EH (cell line): ENCODE measurements at regions not wholly inside any gene's neighbourhood (a gene's known extent, or its start where the extent isn't known, plus 50 kb on each side); places are given as distances from the start of the nearest gene placed in this dataset.

Experiments used
- DNase-seq: peaks from one replicate; pipeline ENCODE4 v3.0.0-alpha.2; 2015; ENCODE audit warnings: low read depth

DNA sequence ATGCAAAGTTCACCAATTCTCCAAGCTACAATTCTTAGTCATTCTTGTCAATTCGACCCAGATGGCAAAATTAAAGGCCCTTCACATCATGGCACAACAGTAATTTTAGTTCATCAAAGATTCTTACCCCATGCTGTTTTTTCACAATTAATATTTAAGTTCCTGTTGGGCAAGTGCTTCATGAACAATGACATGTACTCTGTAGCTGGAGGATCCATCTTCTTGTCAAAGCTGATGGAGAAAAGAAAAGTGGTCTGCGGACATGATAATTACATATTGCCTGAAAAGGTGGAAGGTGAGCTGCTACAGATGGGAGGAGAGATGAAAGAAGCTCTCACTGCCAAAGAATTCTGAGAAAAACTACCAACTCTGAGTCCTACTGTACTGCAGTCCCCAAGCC is 1370.3 kb upstream of the SLC10A2 start:
- no peak for DNase-seq

DNA sequence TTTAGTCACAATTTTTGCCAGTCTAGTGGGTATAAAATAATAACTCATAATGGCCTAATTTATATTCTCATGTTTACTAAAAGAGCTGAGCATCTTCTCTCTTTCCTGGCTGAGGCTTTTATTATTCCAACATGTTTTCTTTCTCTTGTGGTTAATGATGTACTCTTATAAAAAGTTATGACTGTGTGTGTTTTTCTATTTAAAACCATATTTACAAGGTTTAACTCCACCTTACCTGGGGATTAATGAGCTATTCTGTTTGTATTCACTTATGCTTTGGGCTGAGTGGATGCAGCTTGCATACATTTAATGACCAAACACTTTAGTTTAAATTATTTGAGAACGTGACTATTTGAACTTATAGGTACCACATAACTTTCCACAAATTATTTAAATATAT is 1365.7 kb upstream of the SLC10A2 start:
- DNase-seq = no peak

DNA sequence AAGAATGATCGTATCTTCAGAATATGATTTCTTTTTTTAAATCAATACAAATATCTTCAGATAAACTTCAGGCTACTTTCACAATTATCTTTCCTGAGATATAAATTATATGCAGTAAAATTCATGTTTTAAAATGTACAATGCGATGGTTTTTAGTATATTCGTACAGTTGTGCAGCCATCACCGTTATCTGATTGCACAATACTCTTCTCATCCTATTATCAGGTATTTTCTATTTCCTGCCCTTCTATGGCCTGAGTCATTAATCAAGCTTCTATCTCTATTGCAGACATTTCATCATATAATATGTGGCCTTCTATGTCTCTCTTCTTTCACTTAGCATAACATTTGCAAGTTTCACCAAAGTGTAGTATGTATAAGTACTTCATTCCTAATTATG is 1360.2 kb upstream of the SLC10A2 start:
- DNase-seq = no peak

DNA sequence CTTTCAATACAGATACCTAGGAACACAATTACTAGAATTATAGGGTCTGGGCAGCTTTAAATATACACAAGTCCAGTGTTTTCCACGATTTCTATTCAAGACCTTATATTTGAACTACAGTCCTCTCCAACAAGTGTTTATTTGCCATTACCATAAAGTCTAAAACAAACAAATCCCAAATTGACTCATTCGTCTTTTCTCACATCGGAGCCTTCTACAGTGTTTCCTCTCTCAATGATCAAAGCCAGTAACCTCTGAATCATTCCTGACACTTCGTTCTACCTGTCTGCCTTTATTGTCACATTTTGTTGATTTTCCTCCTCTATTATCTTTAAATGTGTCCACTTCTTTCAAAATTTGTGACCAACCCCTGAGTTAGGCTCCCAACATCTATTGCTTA is 1356.5 kb upstream of the SLC10A2 start:
- no peak for DNase-seq

DNA sequence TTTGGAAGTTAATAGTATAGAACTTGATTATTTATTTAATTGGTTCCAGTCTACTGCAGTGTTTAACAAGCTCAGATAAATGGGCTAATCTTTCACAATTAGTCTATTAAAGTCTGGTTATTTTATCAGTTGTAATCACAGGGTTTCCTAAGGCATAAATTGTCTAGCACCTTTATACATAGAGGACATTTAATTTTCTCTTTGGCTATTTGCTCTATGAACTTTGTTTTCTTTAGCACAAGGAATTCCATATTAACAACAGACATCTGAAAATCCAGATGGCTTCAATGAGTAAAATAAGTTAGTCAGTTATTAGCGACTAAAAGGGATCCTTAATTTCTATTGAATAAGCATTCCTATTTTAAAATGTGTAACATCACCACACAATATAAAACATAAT is 1350.8 kb upstream of the SLC10A2 start:
- no peak for DNase-seq

DNA sequence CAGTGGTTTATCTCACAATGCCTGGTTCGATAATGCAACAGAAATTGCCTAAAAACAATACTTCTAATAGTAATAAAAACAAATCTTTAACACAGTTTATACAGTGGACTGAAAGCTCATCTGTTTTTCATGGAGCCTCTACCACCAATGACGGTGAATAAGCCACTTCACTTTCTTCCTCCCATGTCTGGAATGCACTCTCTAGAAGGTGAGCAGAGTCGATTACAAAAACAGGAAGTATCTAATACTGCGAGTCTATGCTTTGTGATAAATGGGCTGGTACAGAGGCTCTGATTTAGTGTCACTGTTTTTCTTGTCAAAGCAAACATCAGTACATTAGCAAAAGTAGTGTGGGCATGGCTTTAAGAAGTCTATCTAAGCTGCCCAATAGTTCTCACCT is 1348.6 kb upstream of the SLC10A2 start:
- no peak for DNase-seq

DNA sequence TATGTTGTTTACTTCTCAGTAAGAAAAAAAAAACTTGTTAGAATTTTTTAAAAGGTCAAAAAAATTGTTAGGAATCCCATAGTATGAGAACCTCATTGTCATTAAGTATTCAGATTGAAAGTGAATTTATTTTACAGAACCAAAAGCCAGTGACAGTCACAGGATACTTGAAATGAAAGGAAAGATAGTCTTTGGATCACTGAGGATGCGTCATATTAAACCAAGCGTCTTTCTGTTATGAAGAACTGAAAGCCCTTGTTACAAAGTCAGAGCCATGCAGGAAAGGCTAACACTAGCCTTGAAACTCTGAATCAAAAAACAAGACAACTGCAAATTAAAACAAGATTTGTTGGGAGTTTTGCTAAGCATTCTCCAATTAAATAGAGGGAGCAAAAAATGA is 1348.0 kb upstream of the SLC10A2 start:
- no peak for DNase-seq

DNA sequence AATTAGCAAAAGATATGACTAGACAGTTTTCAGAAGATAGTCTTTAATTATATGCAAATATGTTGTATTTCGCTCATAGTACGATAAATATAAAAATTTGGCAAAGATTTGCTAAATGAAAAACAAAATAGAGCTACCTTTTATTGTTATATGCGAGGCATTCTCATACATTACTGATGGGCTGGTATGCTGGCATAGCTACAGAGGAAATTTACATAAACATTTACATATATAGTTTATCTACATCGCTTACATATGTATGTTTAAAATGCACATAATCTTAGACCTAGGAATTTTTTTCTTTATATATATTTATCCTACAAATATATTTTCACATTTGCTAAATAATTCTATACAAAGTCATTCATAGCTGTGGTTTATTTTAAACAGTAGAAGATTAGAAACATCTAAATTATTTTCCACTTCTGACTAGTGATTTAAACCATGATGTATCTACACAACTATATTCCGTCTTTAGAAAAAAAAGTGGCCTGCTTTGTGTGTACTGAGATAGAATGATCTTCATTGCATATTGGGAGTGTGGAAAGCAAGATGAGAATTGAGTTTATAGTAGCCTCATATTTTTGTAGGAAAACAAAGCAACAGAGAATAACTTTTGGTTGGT is 1345.0 kb upstream of the SLC10A2 start:
- DNase-seq = no peak

DNA sequence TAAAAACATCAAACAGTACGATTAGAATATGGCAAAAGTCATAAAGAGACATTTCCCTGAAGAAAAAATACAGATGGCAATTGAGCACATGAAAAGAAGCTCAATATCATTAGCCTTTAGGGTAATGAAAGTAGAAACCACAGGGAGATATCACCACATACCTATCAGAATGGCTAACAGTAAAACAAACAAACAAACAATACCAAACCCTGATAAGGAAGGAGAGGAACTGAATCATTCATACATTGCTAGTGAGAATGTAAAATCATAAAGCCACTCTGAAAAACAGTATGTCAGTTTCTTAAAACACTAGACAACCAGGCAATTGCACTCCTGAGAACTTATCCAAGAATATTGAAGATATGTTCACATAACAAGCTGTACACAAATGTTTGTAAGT is 1342.5 kb upstream of the SLC10A2 start:
- DNase-seq = no peak

DNA sequence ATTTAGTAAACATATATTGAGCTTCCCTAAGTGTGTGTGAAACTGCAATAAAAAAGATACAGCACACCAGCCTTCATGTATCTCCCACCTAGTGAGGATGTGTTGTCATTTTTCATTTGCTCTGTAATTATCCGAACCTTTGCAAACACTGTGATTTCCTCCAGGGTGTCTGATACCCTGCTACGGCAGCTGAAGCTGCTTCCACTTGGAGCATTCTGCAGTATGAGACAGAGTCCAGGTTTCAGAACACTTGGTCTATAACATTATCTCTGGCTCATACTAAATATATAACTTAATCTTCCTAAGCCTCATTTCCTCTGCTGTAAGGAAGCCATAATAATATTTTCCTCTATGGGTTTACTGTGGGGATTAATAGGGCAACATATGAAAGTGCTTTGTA is 1338.1 kb upstream of the SLC10A2 start:
- no peak for DNase-seq

DNA sequence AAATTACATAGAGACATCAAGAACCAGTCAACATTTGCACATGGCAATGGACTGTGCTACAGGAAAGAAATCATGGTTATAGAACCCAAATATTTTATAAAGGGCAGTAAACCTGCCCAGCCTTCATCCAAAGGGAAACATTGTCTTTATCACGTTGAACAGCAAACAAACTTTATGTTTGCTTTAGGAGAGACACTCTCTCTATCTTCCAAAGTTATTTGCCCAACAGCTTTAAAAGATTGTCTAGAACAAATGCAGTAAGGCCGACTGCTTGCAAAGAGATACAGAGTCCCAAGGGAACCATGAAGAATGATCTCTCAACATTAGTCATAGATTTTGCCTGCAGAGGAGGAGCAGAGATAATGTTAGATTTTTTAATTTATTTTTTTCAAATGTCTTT is 1323.5 kb upstream of the SLC10A2 start:
- DNase-seq = no peak

DNA sequence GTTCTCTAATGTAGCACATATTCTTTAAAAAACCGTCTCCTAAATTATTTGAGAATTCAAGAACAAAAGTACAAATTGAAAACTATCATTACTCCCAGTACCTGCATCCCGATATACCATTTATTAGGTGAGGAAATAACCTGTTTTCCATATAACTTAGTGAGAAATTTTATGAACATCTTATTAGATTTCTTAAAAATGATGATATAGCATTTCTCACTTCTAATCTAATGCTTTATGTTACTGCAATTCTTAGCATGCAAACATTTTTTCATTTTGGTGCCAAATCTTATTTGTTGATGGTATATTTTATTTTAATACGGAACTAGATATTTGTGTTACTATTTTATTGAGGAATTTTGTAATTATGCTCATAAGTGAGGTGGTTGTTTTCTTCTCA is 1321.3 kb upstream of the SLC10A2 start:
- no peak for DNase-seq

DNA sequence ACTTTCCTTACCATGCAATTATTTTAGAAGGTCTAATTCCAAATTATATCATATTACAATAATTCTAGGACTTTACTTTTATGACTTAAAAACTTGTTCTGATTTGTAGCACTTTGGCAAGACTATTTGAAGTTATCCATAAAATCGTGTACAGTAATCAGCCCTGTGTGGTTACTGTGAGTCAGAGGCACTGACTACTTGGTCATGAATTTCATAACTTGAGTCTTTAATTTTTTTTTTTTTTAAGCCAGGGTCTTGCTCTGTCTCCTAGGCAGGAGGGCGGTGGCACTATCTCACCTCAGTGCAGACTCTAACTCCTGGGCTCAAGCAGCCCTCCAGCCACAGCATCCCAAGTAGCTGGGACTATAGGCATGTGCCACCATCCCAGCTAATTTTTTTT is 1319.2 kb upstream of the SLC10A2 start:
- DNase-seq = no peak

DNA sequence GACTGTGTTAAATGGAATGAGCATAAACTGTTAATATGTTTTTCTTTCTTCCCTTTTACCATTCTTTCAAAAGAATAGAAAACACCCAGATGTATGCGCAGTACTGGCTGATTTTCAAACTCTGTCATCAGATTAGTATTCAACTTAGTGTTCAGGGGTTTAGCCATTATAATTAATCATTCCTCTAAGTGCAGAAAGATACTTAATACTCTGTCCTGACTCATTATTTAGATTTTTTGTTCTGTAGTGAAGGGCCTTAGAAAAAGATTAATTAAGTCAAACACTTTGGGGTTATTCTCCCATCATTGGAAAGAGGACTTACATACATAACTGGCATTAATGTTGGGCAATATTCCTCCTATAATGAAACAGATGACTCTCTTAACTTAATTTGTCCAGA is 1316.7 kb upstream of the SLC10A2 start:
- no peak for DNase-seq

DNA sequence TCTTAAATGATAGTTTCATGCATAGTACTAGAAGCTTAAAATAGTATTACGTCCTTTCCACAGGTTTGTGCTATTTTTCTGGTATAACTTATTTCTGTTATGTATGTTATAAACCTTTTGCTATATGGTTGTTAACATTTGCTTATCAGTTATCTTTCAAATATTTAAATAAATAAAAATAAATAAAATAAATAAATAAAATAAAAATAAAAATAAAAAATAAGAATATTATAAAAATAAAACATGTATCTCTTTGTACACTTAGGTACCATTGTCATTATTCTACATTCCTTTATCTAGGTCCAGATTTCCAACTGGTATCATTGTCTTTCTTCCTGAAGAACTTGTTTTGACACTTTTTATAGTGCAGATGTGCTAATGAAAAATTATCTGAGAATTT is 1310.4 kb upstream of the SLC10A2 start:
- DNase-seq = no peak

DNA sequence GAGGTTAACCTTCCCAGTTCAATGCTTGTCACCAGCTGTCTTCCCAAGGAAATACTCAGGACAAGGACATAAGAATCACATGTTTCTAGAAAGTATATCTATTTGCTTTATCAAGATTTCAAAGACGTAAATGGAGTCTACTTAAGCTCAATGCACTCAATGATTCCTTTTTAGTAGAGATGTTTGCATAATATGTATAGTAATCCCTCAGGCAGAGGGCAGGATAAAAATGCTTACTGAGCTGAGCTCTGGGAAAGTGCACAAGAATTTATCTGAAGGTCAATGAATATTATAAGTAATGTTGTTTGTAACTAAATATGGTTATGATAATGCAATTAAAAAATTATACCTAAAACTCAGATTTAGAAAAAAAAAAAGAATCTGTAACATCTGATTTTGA is 1309.4 kb upstream of the SLC10A2 start:
- no peak for DNase-seq

DNA sequence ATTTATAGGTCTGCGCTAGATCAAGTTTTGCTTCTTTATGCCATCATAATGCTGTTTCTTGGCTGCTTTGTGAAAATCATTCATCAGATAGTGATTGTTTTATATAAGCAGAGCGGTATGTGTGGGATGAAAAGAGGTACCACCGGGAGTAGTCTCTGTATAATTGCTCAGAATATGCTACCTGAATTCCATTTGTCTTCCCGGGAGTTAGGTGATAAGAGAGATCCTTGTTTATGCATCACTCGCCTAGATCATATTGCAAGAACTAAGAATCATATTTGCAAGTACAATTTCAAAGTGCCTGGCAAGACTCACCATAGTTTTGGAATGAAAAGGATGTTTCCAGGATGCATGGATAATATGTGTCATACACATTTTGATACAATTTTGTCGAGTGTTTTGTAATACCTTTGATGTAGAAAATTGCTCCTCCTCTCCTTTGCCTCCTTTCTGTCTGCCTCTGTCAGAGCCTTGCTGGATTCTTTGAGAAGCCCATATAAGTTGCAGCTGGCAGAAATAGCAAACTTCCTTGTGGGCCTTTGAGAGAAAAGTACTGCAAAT is 1306.0 kb upstream of the SLC10A2 start:
- DNase-seq = no peak

DNA sequence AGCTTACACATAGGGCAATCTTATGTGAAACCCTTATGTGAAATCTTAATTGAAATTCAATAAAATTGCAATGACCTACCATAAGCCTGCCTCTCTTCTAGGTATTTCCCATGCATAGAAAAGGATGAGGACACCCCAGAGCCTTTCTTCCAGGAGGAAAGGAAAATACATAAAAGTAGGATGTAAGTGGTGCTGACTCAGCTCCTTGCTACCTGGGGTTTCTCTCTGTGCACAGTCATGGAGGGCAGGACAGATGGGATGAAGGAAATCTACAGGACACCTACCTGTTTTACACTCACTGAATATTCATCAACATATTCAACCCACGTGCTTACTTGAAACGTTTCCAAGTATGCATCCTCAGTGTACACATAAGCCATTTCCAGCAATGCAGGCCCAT is 1299.2 kb upstream of the SLC10A2 start:
- no peak for DNase-seq

DNA sequence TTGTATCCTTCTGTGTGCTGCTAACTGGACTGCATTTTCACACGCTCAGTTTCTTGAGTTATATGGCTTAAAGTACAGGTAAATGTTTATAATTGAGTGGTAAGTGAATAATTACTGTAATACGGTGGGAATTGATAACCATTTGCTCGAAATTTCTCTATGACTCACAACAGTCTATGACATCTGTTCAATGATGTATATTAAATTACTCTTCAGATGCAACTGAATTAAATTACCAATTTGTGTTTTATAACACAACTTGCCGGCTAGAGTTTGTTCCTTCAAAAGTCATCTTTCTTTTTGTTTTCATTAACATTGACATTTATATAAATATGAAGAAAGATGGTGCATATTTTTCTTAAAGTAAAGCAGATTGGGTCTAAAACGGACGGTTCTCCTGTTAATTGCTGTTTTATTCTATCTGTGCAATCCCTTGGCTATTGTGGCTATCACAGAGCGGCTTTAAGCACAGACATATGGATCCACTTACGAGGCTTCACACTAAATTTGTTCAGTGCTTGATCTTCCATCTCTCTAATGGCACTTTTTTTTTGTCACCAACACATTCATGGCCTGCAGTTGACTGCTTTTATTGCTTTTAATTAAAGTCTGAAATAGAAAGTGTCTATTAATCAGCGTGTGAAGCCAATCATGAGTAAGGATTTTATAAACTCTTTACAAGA is 1291.6 kb upstream of the SLC10A2 start:
- DNase-seq = no peak

DNA sequence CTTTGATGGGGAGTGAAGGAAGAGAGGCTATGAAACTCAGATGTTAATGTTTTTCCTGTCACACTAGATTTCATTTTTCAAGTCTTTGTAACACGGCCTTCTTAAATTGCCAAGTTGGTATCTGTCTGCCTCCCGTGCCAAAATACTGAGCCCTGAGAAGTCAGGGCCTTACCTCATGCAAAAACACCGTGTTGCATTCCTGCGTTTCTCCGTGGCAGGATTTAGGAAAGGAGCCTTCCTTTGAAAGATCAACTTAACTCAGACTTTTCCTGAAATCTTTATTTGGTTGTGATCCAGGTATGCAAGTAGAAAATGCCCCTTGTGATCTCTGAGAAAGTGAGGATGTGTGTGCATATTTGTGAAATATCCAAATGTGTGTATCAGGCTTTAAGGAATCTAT is 1291.0 kb upstream of the SLC10A2 start:
- no peak for DNase-seq

DNA sequence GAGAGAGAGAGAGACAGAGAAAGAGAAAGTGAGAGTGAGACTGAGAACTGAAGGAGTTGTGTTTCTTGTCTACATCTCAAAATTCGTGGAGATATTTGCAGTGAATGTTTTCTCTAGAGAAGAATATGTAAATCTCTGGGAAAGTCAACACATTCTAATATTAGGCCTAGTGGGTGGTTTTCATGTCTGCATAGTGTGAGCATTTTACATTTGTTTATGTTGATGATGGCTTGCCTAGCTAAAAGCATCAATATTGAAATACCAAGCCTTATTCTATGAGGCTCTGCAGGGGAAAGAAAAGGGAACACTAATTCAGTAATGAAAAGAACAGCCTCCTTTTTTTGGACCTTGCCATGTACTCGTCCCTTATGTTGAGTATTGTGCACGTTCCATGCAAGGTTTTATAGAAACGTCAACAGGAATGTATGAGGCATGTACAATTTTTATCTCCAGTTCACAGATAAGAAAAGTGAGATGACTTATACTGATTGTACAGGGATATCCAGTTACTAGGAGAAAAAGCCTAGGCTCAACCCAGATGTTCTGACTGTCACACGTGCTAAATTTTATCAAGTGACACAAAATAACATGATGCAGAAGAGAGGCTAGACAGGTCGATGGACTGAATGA is 1288.9 kb upstream of the SLC10A2 start:
- no peak for DNase-seq

DNA sequence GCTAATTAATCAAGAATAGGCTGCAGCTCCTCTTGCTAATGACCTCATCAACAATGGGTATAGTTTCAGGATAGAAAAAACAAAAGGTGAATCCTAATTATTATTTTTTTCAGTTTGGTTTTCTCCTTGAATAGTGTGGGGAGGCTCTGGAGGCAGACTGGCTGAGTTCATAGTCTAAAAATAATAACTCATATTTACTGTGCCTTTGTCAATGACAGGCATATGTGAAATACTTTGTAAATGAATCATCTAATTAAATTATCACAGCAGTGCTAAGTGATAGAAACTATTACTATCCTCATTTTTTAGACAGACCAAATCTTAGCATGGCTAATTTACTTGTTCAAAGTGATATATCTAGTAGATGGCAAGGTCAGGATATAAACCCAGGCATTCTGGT is 1261.0 kb upstream of the SLC10A2 start:
- no peak for DNase-seq

DNA sequence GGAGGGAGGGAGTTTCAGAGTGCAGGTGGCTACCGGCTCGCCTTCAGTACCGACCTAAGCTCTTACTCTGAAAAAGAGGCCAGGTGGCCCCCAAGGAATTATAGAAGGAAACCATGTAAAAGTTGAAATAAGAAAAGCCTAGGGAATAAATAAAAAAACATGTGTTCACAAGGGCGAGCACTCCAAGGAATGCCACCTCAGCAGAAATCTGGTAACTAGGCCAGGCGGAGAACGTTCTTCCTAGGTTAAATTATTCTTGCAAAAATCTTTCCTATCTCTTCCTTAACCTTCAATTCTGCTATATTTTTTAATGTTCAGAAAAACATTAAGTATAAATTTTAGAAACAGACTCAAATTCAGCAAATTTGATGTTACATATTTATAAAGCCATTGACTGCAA is 1260.3 kb upstream of the SLC10A2 start:
- DNase-seq = no peak

DNA sequence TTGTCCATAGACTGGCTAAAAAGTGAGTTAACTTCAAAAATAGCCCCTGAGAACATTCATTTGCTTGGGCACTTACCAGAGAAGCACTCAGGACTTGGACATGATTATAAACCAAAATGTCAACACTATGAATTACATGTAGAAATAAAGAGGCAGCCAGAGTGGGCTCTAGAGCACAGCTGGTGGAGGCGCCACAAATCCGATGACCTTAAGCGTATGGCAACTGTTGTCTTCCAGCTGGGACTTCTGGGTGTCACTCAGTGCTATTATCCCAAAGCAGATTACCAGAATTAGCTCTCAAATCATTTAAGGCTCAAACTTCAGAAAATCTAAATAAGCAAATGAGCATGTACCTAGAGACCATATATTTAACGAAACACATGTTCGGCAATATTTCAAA is 1255.5 kb upstream of the SLC10A2 start:
- no peak for DNase-seq
